ENCODE measurements at regions not wholly inside any gene's neighbourhood (a gene's known extent, or its start where the extent isn't known, plus 50 kb on each side); places are given as distances from the start of the nearest gene placed in this dataset.

- 83% methylated on average over 1 of the region's 3 CpGs for WGBS (ENCODE audit: insufficient coverage)
- H3K4me1 ChIP-seq (ENCODE audit: control insufficient read depth, insufficient read depth, low read length) = peaks cover 2% of the 10 kb centered on the region
These were observed 73.4 kb downstream of the NTMT2 start for GRCh38 chr1:170219163-170219562.

GRCh38 chr1:170221031-170221430 lies 75.3 kb downstream of the NTMT2 start:
- H3K4me1 ChIP-seq (ENCODE audit: control insufficient read depth, insufficient read depth, low read length) = peaks cover 5% of the 10 kb centered on the region
- no peak overlapping the region for H3K4me3 ChIP-seq (ENCODE audit: low read depth, low read length)
- H3K9me3 ChIP-seq (ENCODE audit: control insufficient read depth, insufficient read depth, low read length) = peaks cover 2% of the 10 kb centered on the region
- DNase-seq (ENCODE audit: low read depth in 4 of 6, low spot score in 6 of 6) = no peak
- no peaks in the 10 kb centered on the region for H3K27me3 ChIP-seq (ENCODE audit: control insufficient read depth, insufficient read depth, low read length)
- no peaks in the 10 kb centered on the region for H3K36me3 ChIP-seq (ENCODE audit: control insufficient read depth, insufficient read depth, low read length)
- H3K27ac ChIP-seq (ENCODE audit: low read depth, low read length) = no peak overlapping the region
- WGBS (ENCODE audit: insufficient coverage) = no CpG with 5 or more reads among the region's 2 CpGs

More at GRCh38 chr1:170219163-170219562, 73.4 kb downstream of the NTMT2 start:
- no peak overlapping the region for H3K27ac ChIP-seq (ENCODE audit: low read depth, low read length)
- no peaks in the 10 kb centered on the region for H3K27me3 ChIP-seq (ENCODE audit: control insufficient read depth, insufficient read depth, low read length)
- no peak overlapping the region for H3K4me3 ChIP-seq (ENCODE audit: low read depth, low read length)
- no peaks in the 10 kb centered on the region for H3K36me3 ChIP-seq (ENCODE audit: control insufficient read depth, insufficient read depth, low read length)
- DNase-seq (ENCODE audit: low read depth in 4 of 6, low spot score in 6 of 6) = no peak
- H3K9me3 ChIP-seq (ENCODE audit: control insufficient read depth, insufficient read depth, low read length) = peaks cover 2% of the 10 kb centered on the region

DNA sequence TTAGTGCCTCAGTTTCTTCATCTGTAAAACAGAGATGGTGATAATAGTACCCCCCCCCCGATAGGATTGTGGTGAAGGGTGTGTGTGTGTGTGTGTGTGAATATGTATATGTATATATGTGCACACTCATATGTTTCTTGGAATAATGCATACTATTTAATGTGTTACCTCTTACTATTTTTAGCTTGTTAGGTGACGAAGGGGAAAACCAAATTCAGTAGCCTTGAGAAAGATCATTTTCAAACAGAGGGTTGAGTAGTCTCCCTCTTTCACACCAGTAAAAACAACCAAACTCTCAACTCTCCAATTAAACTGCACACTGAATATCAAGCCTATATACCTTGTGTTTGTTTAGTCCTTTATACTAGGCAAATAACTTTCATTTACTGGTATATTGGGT lies 75.7 kb downstream of the NTMT2 start:
- no peaks in the 10 kb centered on the region for H3K36me3 ChIP-seq (ENCODE audit: control insufficient read depth, insufficient read depth, low read length)
- WGBS (ENCODE audit: insufficient coverage) = no CpG with 5 or more reads among the region's 2 CpGs
- peaks cover 5% of the 10 kb centered on the region for H3K4me1 ChIP-seq (ENCODE audit: control insufficient read depth, insufficient read depth, low read length)
- no peak for DNase-seq (ENCODE audit: low read depth in 4 of 6, low spot score in 6 of 6)
- H3K27me3 ChIP-seq (ENCODE audit: control insufficient read depth, insufficient read depth, low read length) = no peaks in the 10 kb centered on the region
- H3K4me3 ChIP-seq (ENCODE audit: low read depth, low read length) = no peak overlapping the region
- H3K27ac ChIP-seq (ENCODE audit: low read depth, low read length) = no peak overlapping the region
- peaks cover 2% of the 10 kb centered on the region for H3K9me3 ChIP-seq (ENCODE audit: control insufficient read depth, insufficient read depth, low read length)

GRCh38 chr1:170224469-170224868 lies 78.7 kb downstream of the NTMT2 start:
- no peak for DNase-seq (ENCODE audit: low read depth in 4 of 6, low spot score in 6 of 6)
- H3K9me3 ChIP-seq (ENCODE audit: control insufficient read depth, insufficient read depth, low read length) = no peaks in the 10 kb centered on the region
- no peak overlapping the region for H3K4me3 ChIP-seq (ENCODE audit: low read depth, low read length)
- WGBS (ENCODE audit: insufficient coverage) = 0% methylated on average over 1 of the region's 3 CpGs
- no peak overlapping the region for H3K27ac ChIP-seq (ENCODE audit: low read depth, low read length)
- H3K36me3 ChIP-seq (ENCODE audit: control insufficient read depth, insufficient read depth, low read length) = no peaks in the 10 kb centered on the region
- no peaks in the 10 kb centered on the region for H3K27me3 ChIP-seq (ENCODE audit: control insufficient read depth, insufficient read depth, low read length)
- H3K4me1 ChIP-seq (ENCODE audit: control insufficient read depth, insufficient read depth, low read length) = peaks cover 2% of the 10 kb centered on the region

- Histone ChIP-seq H3K4me3 (ENCODE audit: low read depth, low read length) (no peak overlapping the region), H3K27me3 (ENCODE audit: control insufficient read depth, insufficient read depth, low read length) (no peaks in the 10 kb centered on the region), H3K9me3 (ENCODE audit: control insufficient read depth, insufficient read depth, low read length) (no peaks in the 10 kb centered on the region), H3K4me1 (ENCODE audit: control insufficient read depth, insufficient read depth, low read length) (peaks cover 2% of the 10 kb centered on the region), H3K27ac (ENCODE audit: low read depth, low read length) (no peak overlapping the region), H3K36me3 (ENCODE audit: control insufficient read depth, insufficient read depth, low read length) (no peaks in the 10 kb centered on the region)
- no peak for DNase-seq (ENCODE audit: low read depth in 4 of 6, low spot score in 6 of 6)
- 86% methylated on average over 1 of the region's 2 CpGs for WGBS (ENCODE audit: insufficient coverage)
These were observed 80.2 kb downstream of the NTMT2 start for GRCh38 chr1:170225781-170226530.

- no peaks in the 10 kb centered on the region for H3K36me3 ChIP-seq (ENCODE audit: control insufficient read depth, insufficient read depth, low read length)
- DNase-seq (ENCODE audit: low read depth in 4 of 6, low spot score in 6 of 6) = no peak
- H3K4me3 ChIP-seq (ENCODE audit: low read depth, low read length) = no peak overlapping the region
- peaks cover 2% of the 10 kb centered on the region for H3K4me1 ChIP-seq (ENCODE audit: control insufficient read depth, insufficient read depth, low read length)
- H3K27me3 ChIP-seq (ENCODE audit: control insufficient read depth, insufficient read depth, low read length) = no peaks in the 10 kb centered on the region
- no CpG with 5 or more reads among the region's 1 CpG for WGBS (ENCODE audit: insufficient coverage)
- no peaks in the 10 kb centered on the region for H3K9me3 ChIP-seq (ENCODE audit: control insufficient read depth, insufficient read depth, low read length)
- no peak overlapping the region for H3K27ac ChIP-seq (ENCODE audit: low read depth, low read length)
These were observed 81.0 kb downstream of the NTMT2 start for GRCh38 chr1:170226767-170227166.

DNA sequence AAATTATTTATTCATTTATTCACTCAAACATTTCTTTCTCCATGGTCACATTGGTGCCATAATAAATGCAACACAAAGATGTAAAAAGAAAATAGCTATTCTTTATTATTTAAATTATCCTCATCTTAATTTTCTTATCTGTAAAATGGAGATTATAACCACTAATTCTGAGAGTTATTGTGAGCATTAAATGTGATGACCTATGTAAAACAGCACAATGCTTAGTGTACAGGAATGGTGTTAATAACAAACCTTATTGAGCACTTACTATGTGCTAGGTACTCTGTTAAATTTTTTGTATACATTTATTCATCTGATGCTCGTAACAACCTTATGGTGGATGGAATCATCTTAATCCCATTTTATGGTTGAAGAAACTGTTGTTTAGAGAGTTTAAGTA lies 84.6 kb downstream of the NTMT2 start:
- no peak overlapping the region for H3K27ac ChIP-seq (ENCODE audit: low read depth, low read length)
- no peak overlapping the region for H3K4me3 ChIP-seq (ENCODE audit: low read depth, low read length)
- no peak for DNase-seq (ENCODE audit: low read depth in 4 of 6, low spot score in 6 of 6)
- H3K4me1 ChIP-seq (ENCODE audit: control insufficient read depth, insufficient read depth, low read length) = peaks cover under 1% of the 10 kb centered on the region
- no peaks in the 10 kb centered on the region for H3K27me3 ChIP-seq (ENCODE audit: control insufficient read depth, insufficient read depth, low read length)
- no peaks in the 10 kb centered on the region for H3K9me3 ChIP-seq (ENCODE audit: control insufficient read depth, insufficient read depth, low read length)
- H3K36me3 ChIP-seq (ENCODE audit: control insufficient read depth, insufficient read depth, low read length) = no peaks in the 10 kb centered on the region
- no CpG with 5 or more reads among the region's 1 CpG for WGBS (ENCODE audit: insufficient coverage)

- Histone ChIP-seq H3K27ac (ENCODE audit: low read depth, low read length) (no peak overlapping the region), H3K36me3 (ENCODE audit: control insufficient read depth, insufficient read depth, low read length) (no peaks in the 10 kb centered on the region), H3K4me1 (ENCODE audit: control insufficient read depth, insufficient read depth, low read length) (no peaks in the 10 kb centered on the region), H3K9me3 (ENCODE audit: control insufficient read depth, insufficient read depth, low read length) (no peaks in the 10 kb centered on the region), H3K27me3 (ENCODE audit: control insufficient read depth, insufficient read depth, low read length) (no peaks in the 10 kb centered on the region), H3K4me3 (ENCODE audit: low read depth, low read length) (no peak overlapping the region)
- WGBS (ENCODE audit: insufficient coverage) = 83% methylated on average over 1 of the region's 1 CpG
- DNase-seq (ENCODE audit: low read depth in 4 of 6, low spot score in 6 of 6) = no peak
These were observed 85.9 kb downstream of the NTMT2 start for GRCh38 chr1:170231662-170232061.

GRCh38 chr1:170238704-170239391 lies 93.1 kb downstream of the NTMT2 start:
- no peak overlapping the region for H3K27ac ChIP-seq (ENCODE audit: low read depth, low read length)
- no peaks in the 10 kb centered on the region for H3K27me3 ChIP-seq (ENCODE audit: control insufficient read depth, insufficient read depth, low read length)
- H3K9me3 ChIP-seq (ENCODE audit: control insufficient read depth, insufficient read depth, low read length) = no peaks in the 10 kb centered on the region
- whole genome bisulfite sequencing (ENCODE audit: insufficient coverage) = 70% methylated on average over 4 of the region's 7 CpGs
- H3K36me3 ChIP-seq (ENCODE audit: control insufficient read depth, insufficient read depth, low read length) = no peaks in the 10 kb centered on the region
- H3K4me3 ChIP-seq (ENCODE audit: low read depth, low read length) = no peak overlapping the region
- DNase-seq (ENCODE audit: low read depth in 4 of 6, low spot score in 6 of 6) = no peak
- no peaks in the 10 kb centered on the region for H3K4me1 ChIP-seq (ENCODE audit: control insufficient read depth, insufficient read depth, low read length)

- DNase-seq (ENCODE audit: low read depth in 4 of 6, low spot score in 6 of 6) = no peak
- Histone ChIP-seq H3K9me3 (ENCODE audit: control insufficient read depth, insufficient read depth, low read length) (no peaks in the 10 kb centered on the region), H3K27ac (ENCODE audit: low read depth, low read length) (no peak overlapping the region), H3K27me3 (ENCODE audit: control insufficient read depth, insufficient read depth, low read length) (no peaks in the 10 kb centered on the region), H3K36me3 (ENCODE audit: control insufficient read depth, insufficient read depth, low read length) (no peaks in the 10 kb centered on the region), H3K4me3 (ENCODE audit: low read depth, low read length) (no peak overlapping the region), H3K4me1 (ENCODE audit: control insufficient read depth, insufficient read depth, low read length) (no peaks in the 10 kb centered on the region)
- WGBS (ENCODE audit: insufficient coverage) = 0% methylated on average over 1 of the region's 3 CpGs
These were observed 93.7 kb downstream of the NTMT2 start for GRCh38 chr1:170239445-170239844.
